ENCODE measurements at regions not wholly inside any gene's neighbourhood (a gene's known extent, or its start where the extent isn't known, plus 50 kb on each side); places are given as distances from the start of the nearest gene placed in this dataset.

- no peak for DNase-seq
- ATAC-seq: no peak
- intact Hi-C loops (cut with micrococcal nuclease): no loop called here
These were observed 114.3 kb upstream of the PLPPR1 start for GRCh38 chr9:100914266-100914665.

- intact Hi-C loops (cut with micrococcal nuclease): no loop called here
- DNase-seq (no peak), ATAC-seq (no peak)
These were observed 109.0 kb upstream of the PLPPR1 start for GRCh38 chr9:100919506-100919905.

DNA sequence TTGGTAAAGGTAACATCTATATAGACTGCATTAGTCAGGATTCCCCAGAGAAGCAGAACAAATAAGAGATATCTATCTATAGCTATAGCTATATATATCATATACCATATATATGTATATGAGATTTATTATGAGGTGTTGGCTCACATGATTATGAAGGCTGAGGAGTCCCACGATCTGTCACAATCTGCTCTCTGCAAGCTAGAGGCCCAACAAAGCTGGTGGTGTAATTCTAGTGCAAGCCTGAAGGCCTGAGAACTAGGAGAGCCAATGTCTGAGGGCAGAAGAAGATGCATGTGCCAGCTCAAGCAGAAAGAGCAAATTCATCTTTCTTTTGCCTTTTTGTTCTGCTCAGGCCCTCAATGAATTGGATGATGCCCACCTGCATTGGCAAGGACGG is 102.2 kb upstream of the PLPPR1 start:
- no peak for DNase-seq
- ATAC-seq: no peak
- intact Hi-C loops (cut with micrococcal nuclease): no loop called here

DNA sequence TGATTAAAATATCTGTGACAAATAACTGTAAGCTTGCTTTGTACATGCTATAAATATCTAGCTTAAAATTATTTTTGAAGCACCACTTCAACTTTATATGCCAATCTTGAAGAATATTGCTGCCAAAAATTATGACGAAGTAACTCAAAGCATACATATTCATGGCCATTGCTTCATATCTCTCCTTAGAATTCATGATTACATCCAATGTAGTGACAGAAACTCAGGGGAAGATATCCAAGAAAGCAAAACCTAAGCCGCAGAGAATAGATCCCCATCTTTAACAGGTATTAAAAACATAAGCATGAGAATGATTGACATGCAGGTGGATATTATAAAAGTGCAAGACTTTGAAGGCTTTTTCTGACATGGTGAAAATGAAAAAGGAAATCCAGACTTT is 100.8 kb upstream of the PLPPR1 start:
- DNase-seq (no peak), ATAC-seq (no peak)
- intact Hi-C loops (cut with micrococcal nuclease): no loop called here

DNA sequence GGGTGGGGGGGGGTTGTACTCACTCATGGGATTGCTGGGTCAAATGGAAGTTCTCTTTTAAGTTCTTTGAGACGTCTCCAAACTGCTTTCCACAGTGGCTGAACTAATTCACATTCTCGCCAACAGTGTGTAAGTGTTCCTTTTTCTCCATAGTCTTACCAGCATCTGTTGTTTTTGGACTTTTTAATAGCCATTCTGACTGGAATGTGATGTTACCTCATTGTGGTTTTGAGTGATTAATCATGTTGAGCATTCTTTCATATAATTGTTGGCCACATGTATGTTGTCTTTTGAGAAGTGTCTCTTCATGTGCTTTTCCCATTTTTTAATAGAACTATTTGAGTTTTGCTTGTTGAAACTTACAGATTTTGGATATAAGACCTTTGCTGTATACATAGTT is 94.9 kb upstream of the PLPPR1 start:
- ATAC-seq: no peak

DNA sequence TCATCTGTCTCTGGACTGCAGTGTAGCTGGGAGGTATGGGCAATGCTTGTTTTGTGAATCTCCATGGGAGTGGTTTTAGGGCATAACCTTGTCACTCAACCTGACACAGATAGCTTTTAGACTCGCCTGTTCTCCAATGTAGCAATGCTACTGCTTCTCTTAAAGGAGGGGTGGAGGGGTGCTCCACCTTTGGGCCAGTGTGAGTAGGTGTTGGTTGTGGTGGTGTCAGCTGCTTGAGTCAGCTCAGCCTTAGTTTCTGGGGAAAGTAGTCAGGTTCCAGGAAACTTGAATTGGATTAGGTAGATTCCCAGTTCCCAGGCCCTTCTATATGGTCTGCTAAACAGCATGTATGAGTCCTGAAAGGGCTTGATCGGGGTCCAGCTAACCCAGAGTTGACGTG is 91.1 kb upstream of the PLPPR1 start:
- DNase-seq (no peak), ATAC-seq (no peak)
- intact Hi-C loops (cut with micrococcal nuclease): no loop called here

More for the DNA sequence above, 94.9 kb upstream of the PLPPR1 start:
- DNase-seq: no peak
- intact Hi-C loops (cut with micrococcal nuclease): no loop called here

DNA sequence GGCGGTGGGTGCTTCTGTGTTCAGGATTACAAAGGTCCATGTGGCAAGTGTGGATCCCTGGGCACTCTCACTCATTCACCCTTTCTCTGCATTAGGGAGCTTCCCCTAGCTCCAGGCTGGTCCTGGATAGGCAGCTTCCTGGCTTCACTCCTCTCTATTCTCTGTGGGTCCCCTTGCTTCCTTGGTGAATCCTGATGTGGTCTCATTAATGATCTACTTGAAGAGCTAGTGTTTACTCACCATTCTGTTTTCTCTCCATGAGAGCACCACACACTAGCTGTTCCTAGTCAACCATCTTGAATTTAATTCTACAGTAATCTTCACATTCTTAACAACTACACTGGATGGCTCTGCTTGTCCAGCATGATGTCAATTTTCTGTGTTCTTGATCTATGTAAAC is 90.0 kb upstream of the PLPPR1 start:
- intact Hi-C loops (cut with micrococcal nuclease): no loop called here
- no peak for ATAC-seq
- DNase-seq: no peak

GRCh38 chr9:100939636-100940035 is 88.9 kb upstream of the PLPPR1 start:
- DNase-seq: no peak
- intact Hi-C loops (cut with micrococcal nuclease): no loop called here
- no peak for ATAC-seq

DNA sequence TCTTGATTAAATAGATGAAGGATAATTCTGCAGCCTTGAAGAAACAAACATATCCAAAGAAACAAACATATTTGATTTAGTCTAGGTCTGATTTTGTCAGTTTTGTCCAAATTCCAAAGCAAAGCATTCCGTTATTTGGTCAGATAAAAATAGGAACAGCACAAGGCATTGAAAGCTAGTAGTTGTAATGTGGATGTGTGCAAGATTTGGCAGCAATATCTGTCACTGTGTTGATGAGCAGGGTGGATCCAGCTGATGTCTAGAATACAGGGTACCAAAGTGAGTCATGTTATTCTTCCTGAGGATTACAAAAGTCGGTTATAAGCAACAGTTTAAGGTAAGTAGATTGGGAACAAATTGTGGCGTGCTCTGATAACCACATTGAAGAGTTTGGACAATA is 69.3 kb upstream of the PLPPR1 start:
- intact Hi-C loops (cut with micrococcal nuclease): no loop called here
- ATAC-seq (no peak), DNase-seq (no peak)
